ENCODE measurements at regions not wholly inside any gene's neighbourhood (a gene's known extent, or its start where the extent isn't known, plus 50 kb on each side); places are given as distances from the start of the nearest gene placed in this dataset.
A peak's percentile ranks its signal among the peaks of the same experiment; 100 is the strongest.

DNA sequence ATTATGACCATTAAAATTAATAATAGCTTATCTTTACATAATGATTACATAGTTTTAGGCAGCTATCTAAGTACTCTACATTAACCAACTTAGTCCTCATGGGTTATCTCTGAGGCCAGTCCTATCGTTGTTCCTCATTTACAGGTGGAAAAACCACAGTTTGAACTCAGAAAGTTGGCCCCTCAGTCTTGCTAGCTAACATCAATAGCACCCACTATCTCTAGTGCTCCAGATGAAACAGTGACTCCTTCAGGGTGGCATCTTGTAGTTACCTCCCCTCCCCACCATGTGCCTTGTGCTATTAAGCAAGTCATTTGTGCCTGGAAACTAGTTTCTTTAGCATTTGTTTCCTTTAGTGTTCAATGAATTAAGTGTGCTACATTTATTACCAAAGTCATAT, 1086.7 kb downstream of the EFNB2 start:
- intact Hi-C loops (cut with DNase I; ENCODE audit: low total_unique reads), result no loop called here
- H3K4me3 ChIP-seq, result no peak overlapping the region
- no peak for DNase-seq
- no peak overlapping the region for H3K27ac ChIP-seq
- H3K4me1 ChIP-seq, result no peaks in the 10 kb centered on the region
- H3K36me3 ChIP-seq, result no peaks in the 10 kb centered on the region
- H3K27me3 ChIP-seq, result no peaks in the 10 kb centered on the region
- no peaks in the 10 kb centered on the region for H3K9me3 ChIP-seq
- TF ChIP-seq CTCF (IDR thresholded peaks at IDR 0.05), result no peak

DNA sequence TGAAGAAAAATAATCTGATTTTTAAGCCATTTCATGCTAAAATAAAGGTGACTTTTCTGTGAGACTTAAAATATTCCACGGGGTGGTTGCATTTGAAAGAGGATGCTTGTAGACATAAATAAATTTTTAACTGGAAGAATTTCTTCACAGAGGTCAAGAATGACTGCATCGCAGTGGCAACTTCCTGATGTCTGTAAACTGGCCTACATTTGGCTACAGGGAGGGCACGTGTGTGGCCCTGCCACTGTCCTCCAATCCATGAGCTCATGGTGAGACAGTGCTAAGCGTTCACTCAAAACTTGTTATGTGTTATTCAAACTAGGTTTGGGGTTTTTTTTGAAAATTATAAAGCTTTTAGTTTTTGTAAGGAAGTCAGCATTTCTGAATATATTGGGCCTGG, 1089.3 kb downstream of the EFNB2 start:
- no peak overlapping the region for H3K4me3 ChIP-seq
- no peak for DNase-seq
- intact Hi-C loops (cut with DNase I; ENCODE audit: low total_unique reads), result no loop called here
- no peaks in the 10 kb centered on the region for H3K27me3 ChIP-seq
- H3K9me3 ChIP-seq, result no peaks in the 10 kb centered on the region
- H3K27ac ChIP-seq, result no peak overlapping the region
- H3K36me3 ChIP-seq, result no peaks in the 10 kb centered on the region
- peaks cover 0 to 7% (median 1%) of the 10 kb centered on the region in 4 donors for H3K4me1 ChIP-seq
- no peak for TF ChIP-seq CTCF (IDR thresholded peaks at IDR 0.05)

- Histone ChIP-seq H3K4me3 (no peak overlapping the region), H3K27ac (no peak overlapping the region)
Measured at GRCh38 chr13:105445796-105446195, 1089.7 kb downstream of the EFNB2 start.

GRCh38 chr13:105442949-105443699, 1092.3 kb downstream of the EFNB2 start:
- intact Hi-C loops (cut with DNase I; ENCODE audit: low total_unique reads), result no loop called here
- Histone ChIP-seq H3K27ac (peak overlapping the region in 1 of 2 donors; percentile 31), H3K4me3 (no peak overlapping the region), H3K36me3 (no peaks in the 10 kb centered on the region), H3K9me3 (no peaks in the 10 kb centered on the region), H3K4me1 (peaks cover 0 to 7% (median 1%) of the 10 kb centered on the region in 4 donors), H3K27me3 (no peaks in the 10 kb centered on the region)
- TF ChIP-seq CTCF (IDR thresholded peaks at IDR 0.05), result no peak
- no peak for DNase-seq

More at GRCh38 chr13:105445796-105446195, 1089.7 kb downstream of the EFNB2 start:
- no peak for TF ChIP-seq CTCF (IDR thresholded peaks at IDR 0.05)
- peaks cover 0 to 7% (median 1%) of the 10 kb centered on the region in 4 donors for H3K4me1 ChIP-seq
- intact Hi-C loops (cut with DNase I; ENCODE audit: low total_unique reads), result no loop called here
- no peaks in the 10 kb centered on the region for H3K36me3 ChIP-seq
- no peaks in the 10 kb centered on the region for H3K9me3 ChIP-seq
- no peaks in the 10 kb centered on the region for H3K27me3 ChIP-seq
- DNase-seq, result no peak

- TF ChIP-seq CTCF (IDR thresholded peaks at IDR 0.05), result no peak
- no peak for DNase-seq
- Histone ChIP-seq H3K27ac (no peak overlapping the region), H3K4me1 (peaks cover 0 to 7% (median 1%) of the 10 kb centered on the region in 4 donors), H3K4me3 (no peak overlapping the region), H3K9me3 (no peaks in the 10 kb centered on the region), H3K27me3 (no peaks in the 10 kb centered on the region), H3K36me3 (no peaks in the 10 kb centered on the region)
- intact Hi-C loops (cut with DNase I; ENCODE audit: low total_unique reads), result no loop called here
Measured at GRCh38 chr13:105442040-105442439, 1093.4 kb downstream of the EFNB2 start.
